HL-60 (cell line): ENCODE measurements at regions not wholly inside any gene's neighbourhood (a gene's known extent, or its start where the extent isn't known, plus 50 kb on each side); places are given as distances from the start of the nearest gene placed in this dataset.

ENCODE experiments used
- POLR2AphosphoS5 ChIP-seq: IDR thresholded peaks from 2 replicates; pipeline ENCODE4 v1.6.1; 2012; ENCODE audit warnings: low read depth
- TF ChIP-seq, protein P1 (sequence below): IDR thresholded peaks from one replicate; pipeline ENCODE4 v1.5.1; 2011; ENCODE audit warnings: low read length, control low read depth, inconsistent platforms; ENCODE audit not compliant: insufficient read depth

- no peak for TF ChIP-seq POLR2AphosphoS5
- TF ChIP-seq, protein P1, sequence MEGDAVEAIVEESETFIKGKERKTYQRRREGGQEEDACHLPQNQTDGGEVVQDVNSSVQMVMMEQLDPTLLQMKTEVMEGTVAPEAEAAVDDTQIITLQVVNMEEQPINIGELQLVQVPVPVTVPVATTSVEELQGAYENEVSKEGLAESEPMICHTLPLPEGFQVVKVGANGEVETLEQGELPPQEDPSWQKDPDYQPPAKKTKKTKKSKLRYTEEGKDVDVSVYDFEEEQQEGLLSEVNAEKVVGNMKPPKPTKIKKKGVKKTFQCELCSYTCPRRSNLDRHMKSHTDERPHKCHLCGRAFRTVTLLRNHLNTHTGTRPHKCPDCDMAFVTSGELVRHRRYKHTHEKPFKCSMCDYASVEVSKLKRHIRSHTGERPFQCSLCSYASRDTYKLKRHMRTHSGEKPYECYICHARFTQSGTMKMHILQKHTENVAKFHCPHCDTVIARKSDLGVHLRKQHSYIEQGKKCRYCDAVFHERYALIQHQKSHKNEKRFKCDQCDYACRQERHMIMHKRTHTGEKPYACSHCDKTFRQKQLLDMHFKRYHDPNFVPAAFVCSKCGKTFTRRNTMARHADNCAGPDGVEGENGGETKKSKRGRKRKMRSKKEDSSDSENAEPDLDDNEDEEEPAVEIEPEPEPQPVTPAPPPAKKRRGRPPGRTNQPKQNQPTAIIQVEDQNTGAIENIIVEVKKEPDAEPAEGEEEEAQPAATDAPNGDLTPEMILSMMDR = no peak
Observed at GRCh38 chr4:79788884-79789283, 284.1 kb downstream of the ANTXR2 start.
